HL-60 (cell line): ENCODE measurements at regions not wholly inside any gene's neighbourhood (a gene's known extent, or its start where the extent isn't known, plus 50 kb on each side); places are given as distances from the start of the nearest gene placed in this dataset.

Experiments used
- CTCF ChIP-seq: IDR thresholded peaks from one replicate; pipeline ENCODE4 v1.5.1; 2011; ENCODE audit warnings: low read length, control low read depth, inconsistent platforms; ENCODE audit not compliant: insufficient read depth
- POLR2AphosphoS5 ChIP-seq: IDR thresholded peaks from 2 replicates; pipeline ENCODE4 v1.6.1; 2012; ENCODE audit warnings: low read depth
- REST ChIP-seq: IDR thresholded peaks from 2 replicates; pipeline ENCODE4 v1.6.1; 2012; ENCODE audit warnings: low read depth; ENCODE audit not compliant: insufficient replicate concordance

GRCh38 chr2:21230140-21230539 lies 106.4 kb downstream of the TDRD15 start:
- no peak for TF ChIP-seq CTCF
- TF ChIP-seq POLR2AphosphoS5, result no peak
- TF ChIP-seq REST, result no peak
